ENCODE measurements at regions not wholly inside any gene's neighbourhood (a gene's known extent, or its start where the extent isn't known, plus 50 kb on each side); places are given as distances from the start of the nearest gene placed in this dataset.

- Histone ChIP-seq H3K4me2 (no peak overlapping the region), H4K20me1 (replicated peaks; ENCODE audit: insufficient read depth) (no peaks in the 10 kb centered on the region), H3K27me3 (ENCODE audit: insufficient read depth) (no peaks in the 10 kb centered on the region), H3K79me2 (replicated peaks; ENCODE audit: insufficient read depth) (no peaks in the 10 kb centered on the region), H3K4me3 (no peak overlapping the region), H3K9me2 (ENCODE audit: insufficient read depth) (no peaks in the 10 kb centered on the region; the same call in 1 of the 2 replicates), H3F3A (replicated peaks; ENCODE audit: low read depth) (no peaks in the 10 kb centered on the region), H2AFZ (no peak overlapping the region), H3K4me1 (ENCODE audit: insufficient read depth) (no peaks in the 10 kb centered on the region), H3K36me3 (ENCODE audit: insufficient read depth) (no peaks in the 10 kb centered on the region), H3K27ac (ENCODE audit: low read depth) (no peak overlapping the region)
- no peaks in the 10 kb centered on the region for H3K4me1 Mint-ChIP-seq
- ATAC-seq (no peak), DNase-seq (ENCODE audit: low spot score) (no peak)
- no peak overlapping the region for H3K27ac Mint-ChIP-seq
- H3K4me3 Mint-ChIP-seq: no peak overlapping the region
- peaks cover 3% of the 10 kb centered on the region for H3K27me3 Mint-ChIP-seq (ENCODE audit: insufficient read depth, low read depth, poor library complexity)
- H3K36me3 Mint-ChIP-seq (ENCODE audit: low read depth): no peaks in the 10 kb centered on the region
- H3K9me3 Mint-ChIP-seq: no peaks in the 10 kb centered on the region
- TF ChIP-seq, protein P1, sequence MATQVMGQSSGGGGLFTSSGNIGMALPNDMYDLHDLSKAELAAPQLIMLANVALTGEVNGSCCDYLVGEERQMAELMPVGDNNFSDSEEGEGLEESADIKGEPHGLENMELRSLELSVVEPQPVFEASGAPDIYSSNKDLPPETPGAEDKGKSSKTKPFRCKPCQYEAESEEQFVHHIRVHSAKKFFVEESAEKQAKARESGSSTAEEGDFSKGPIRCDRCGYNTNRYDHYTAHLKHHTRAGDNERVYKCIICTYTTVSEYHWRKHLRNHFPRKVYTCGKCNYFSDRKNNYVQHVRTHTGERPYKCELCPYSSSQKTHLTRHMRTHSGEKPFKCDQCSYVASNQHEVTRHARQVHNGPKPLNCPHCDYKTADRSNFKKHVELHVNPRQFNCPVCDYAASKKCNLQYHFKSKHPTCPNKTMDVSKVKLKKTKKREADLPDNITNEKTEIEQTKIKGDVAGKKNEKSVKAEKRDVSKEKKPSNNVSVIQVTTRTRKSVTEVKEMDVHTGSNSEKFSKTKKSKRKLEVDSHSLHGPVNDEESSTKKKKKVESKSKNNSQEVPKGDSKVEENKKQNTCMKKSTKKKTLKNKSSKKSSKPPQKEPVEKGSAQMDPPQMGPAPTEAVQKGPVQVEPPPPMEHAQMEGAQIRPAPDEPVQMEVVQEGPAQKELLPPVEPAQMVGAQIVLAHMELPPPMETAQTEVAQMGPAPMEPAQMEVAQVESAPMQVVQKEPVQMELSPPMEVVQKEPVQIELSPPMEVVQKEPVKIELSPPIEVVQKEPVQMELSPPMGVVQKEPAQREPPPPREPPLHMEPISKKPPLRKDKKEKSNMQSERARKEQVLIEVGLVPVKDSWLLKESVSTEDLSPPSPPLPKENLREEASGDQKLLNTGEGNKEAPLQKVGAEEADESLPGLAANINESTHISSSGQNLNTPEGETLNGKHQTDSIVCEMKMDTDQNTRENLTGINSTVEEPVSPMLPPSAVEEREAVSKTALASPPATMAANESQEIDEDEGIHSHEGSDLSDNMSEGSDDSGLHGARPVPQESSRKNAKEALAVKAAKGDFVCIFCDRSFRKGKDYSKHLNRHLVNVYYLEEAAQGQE (IDR thresholded peaks at IDR 0.05; ENCODE audit: unreplicated experiment): no peak
- TF ChIP-seq EZH2 (IDR thresholded peaks at IDR 0.05; ENCODE audit: low read depth, unreplicated experiment): no peak
- no peak for TF ChIP-seq CREB1 (CRISPR knock-in tag; IDR thresholded peaks at IDR 0.05; ENCODE audit: low read depth)
Measured at GRCh38 chr20:11745145-11745544, 172.5 kb upstream of the BTBD3 start.

DNA sequence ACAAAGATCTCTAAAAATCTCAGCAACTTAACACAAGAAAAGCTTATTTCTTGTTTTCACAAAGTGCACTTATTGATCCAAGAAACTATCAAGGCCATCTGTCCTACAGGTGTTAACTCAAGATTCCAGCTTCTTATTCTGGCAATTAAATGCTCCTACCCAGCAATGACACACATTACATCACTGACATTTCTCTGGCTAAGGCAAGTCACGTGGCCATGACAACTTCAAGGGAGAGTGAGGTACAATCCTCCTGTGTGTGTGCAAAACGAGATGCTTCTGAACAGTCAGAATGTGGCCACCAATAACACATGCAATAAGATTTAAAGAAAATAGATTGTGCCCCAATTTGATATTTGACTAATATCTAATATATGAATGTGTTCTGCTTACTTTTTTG lies 169.3 kb upstream of the BTBD3 start:
- no peaks in the 10 kb centered on the region for H4K20me1 ChIP-seq (replicated peaks; ENCODE audit: insufficient read depth)
- H3K27me3 ChIP-seq (ENCODE audit: insufficient read depth): no peaks in the 10 kb centered on the region
- no peaks in the 10 kb centered on the region for H3K36me3 Mint-ChIP-seq (ENCODE audit: low read depth)
- H3K27me3 Mint-ChIP-seq (ENCODE audit: insufficient read depth, low read depth, poor library complexity): peaks cover 3% of the 10 kb centered on the region
- peaks cover 3% of the 10 kb centered on the region; the same call in 2 of the 3 replicates for H3K9me3 Mint-ChIP-seq
- DNase-seq (ENCODE audit: low spot score): no peak
- H3K27ac Mint-ChIP-seq: no peak overlapping the region
- H3K4me2 ChIP-seq: no peak overlapping the region
- H3K4me1 ChIP-seq (ENCODE audit: insufficient read depth): no peaks in the 10 kb centered on the region
- no peak overlapping the region for H2AFZ ChIP-seq
- H3K4me1 Mint-ChIP-seq: no peaks in the 10 kb centered on the region
- H3K36me3 ChIP-seq (ENCODE audit: insufficient read depth): no peaks in the 10 kb centered on the region
- H3K4me3 Mint-ChIP-seq: no peak overlapping the region
- no peak overlapping the region for H3K4me3 ChIP-seq
- no peaks in the 10 kb centered on the region for H3K79me2 ChIP-seq (replicated peaks; ENCODE audit: insufficient read depth)
- H3F3A ChIP-seq (replicated peaks; ENCODE audit: low read depth): no peaks in the 10 kb centered on the region
- TF ChIP-seq ZNF331 (CRISPR knock-in tag; IDR thresholded peaks at IDR 0.05; ENCODE audit: low read depth): no peak
- no peak for TF ChIP-seq ZNF114 (CRISPR knock-in tag; IDR thresholded peaks at IDR 0.05)
- TF ChIP-seq, protein P1 (IDR thresholded peaks at IDR 0.05; ENCODE audit: unreplicated experiment): no peak
- no peak for TF ChIP-seq NANOG (IDR thresholded peaks at IDR 0.05; ENCODE audit: borderline replicate concordance)
- H3K9me2 ChIP-seq (ENCODE audit: insufficient read depth): no peaks in the 10 kb centered on the region; the same call in 1 of the 2 replicates
- no peak for ATAC-seq
- H3K27ac ChIP-seq (ENCODE audit: low read depth): no peak overlapping the region

All from GM23338 (cell line).